Peyer's patch (tissue), 4 donors: ENCODE measurements at regions not wholly inside any gene's neighbourhood (a gene's known extent, or its start where the extent isn't known, plus 50 kb on each side); places are given as distances from the start of the nearest gene placed in this dataset.

Source experiments
- POLR2A ChIP-seq, 2 donors: fragments of 450-650 bp; IDR thresholded peaks; one replicate each; pipeline ENCODE4 v1.5.1; 2017; ENCODE audit warnings: antibody characterized with exemption in 2 of 2, mild to moderate bottlenecking in 2 of 2, moderate library complexity in 2 of 2
- TF ChIP-seq, protein P1 (sequence below), 6 experiments: fragments of 450-650 bp in 4 of 6; fragments of 200-600 bp in 2 of 6; sonication (generic) in 1 of 6; IDR thresholded peaks; one replicate each; pipeline ENCODE4 v1.5.1; 2017 to 2019; ENCODE audit warnings: antibody characterized with exemption in 6 of 6, mild to moderate bottlenecking in 3 of 6, moderate library complexity in 1 of 6

DNA sequence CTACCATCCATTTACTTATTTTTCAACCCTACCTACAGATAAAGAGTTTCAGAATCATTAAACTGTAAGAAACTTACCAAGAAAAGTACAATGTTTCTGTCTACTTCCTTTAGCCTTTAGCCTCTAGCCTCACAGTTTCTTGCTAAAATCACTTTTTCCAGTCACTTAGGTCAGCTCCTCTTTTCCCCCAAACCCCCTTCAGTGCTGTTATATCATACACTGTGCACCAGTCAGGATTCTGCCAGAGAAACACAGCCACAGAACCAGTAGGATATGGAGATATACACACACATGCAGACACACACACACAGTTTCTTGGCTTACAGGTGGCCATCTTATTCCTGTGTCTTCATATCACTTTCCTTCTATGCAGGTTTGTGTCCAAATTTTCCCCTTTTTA is 139.9 kb upstream of the LIPC start:
- TF ChIP-seq, protein P1, sequence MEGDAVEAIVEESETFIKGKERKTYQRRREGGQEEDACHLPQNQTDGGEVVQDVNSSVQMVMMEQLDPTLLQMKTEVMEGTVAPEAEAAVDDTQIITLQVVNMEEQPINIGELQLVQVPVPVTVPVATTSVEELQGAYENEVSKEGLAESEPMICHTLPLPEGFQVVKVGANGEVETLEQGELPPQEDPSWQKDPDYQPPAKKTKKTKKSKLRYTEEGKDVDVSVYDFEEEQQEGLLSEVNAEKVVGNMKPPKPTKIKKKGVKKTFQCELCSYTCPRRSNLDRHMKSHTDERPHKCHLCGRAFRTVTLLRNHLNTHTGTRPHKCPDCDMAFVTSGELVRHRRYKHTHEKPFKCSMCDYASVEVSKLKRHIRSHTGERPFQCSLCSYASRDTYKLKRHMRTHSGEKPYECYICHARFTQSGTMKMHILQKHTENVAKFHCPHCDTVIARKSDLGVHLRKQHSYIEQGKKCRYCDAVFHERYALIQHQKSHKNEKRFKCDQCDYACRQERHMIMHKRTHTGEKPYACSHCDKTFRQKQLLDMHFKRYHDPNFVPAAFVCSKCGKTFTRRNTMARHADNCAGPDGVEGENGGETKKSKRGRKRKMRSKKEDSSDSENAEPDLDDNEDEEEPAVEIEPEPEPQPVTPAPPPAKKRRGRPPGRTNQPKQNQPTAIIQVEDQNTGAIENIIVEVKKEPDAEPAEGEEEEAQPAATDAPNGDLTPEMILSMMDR (IDR thresholded peaks at IDR 0.05): no peak
- TF ChIP-seq POLR2A (IDR thresholded peaks at IDR 0.05): no peak
